ENCODE measurements at regions not wholly inside any gene's neighbourhood (a gene's known extent, or its start where the extent isn't known, plus 50 kb on each side); places are given as distances from the start of the nearest gene placed in this dataset.
"Not testable (repeated sequence)": the region's sequence is repeated elsewhere in the genome, so short reads cannot be mapped to it uniquely, and the experiment has no call there.

DNA sequence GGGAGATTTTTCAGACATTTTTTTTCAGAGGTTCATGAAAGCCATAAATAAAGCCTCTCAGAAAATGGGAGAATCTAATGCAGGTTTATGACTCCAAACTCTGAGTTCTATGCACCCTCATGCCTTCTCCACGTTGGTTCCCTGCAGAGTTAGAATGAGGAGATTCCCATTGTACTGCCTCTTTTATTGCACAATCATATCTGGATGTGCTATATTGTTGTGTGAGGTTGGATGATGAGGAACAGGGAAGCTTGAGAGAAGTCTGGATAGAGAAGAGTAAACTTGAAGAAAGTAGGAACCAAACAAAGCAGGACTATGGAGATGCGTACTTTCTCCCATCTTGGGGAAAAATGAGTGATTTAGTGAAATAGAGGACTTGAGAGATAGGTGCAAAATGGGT is 178.8 kb downstream of the PDCD6IP start:
- Histone ChIP-seq H3K27ac (no peak overlapping the region), H3K4me3 (no peak overlapping the region)
- TF ChIP-seq, protein P1, sequence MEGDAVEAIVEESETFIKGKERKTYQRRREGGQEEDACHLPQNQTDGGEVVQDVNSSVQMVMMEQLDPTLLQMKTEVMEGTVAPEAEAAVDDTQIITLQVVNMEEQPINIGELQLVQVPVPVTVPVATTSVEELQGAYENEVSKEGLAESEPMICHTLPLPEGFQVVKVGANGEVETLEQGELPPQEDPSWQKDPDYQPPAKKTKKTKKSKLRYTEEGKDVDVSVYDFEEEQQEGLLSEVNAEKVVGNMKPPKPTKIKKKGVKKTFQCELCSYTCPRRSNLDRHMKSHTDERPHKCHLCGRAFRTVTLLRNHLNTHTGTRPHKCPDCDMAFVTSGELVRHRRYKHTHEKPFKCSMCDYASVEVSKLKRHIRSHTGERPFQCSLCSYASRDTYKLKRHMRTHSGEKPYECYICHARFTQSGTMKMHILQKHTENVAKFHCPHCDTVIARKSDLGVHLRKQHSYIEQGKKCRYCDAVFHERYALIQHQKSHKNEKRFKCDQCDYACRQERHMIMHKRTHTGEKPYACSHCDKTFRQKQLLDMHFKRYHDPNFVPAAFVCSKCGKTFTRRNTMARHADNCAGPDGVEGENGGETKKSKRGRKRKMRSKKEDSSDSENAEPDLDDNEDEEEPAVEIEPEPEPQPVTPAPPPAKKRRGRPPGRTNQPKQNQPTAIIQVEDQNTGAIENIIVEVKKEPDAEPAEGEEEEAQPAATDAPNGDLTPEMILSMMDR (IDR thresholded peaks at IDR 0.05): no peak
- no peak for DNase-seq (ENCODE audit: low spot score)

DNA sequence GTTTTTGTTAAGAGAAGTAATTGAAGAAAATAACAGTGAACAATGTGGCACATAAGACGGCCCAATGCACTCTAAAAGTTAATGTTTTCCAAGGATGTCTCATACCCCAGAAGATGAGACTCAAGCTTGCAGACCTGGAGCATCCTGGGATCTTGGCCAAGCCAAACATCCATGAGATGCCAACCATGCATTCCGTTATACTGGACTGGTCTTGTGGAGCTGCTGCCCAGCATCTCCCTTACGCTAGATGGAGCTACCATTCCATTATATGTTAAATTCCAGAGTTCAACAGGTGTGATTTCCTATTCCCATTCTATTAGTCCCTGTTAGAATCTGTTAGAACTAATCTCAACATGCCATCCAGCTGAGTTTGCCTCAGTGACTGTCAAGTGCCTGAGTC is 181.8 kb downstream of the PDCD6IP start:
- TF ChIP-seq, protein P1 (IDR thresholded peaks at IDR 0.05): no peak
- Histone ChIP-seq H3K4me3 (no peak overlapping the region), H3K27ac (no peak overlapping the region)
- no peak for DNase-seq (ENCODE audit: low spot score)

DNA sequence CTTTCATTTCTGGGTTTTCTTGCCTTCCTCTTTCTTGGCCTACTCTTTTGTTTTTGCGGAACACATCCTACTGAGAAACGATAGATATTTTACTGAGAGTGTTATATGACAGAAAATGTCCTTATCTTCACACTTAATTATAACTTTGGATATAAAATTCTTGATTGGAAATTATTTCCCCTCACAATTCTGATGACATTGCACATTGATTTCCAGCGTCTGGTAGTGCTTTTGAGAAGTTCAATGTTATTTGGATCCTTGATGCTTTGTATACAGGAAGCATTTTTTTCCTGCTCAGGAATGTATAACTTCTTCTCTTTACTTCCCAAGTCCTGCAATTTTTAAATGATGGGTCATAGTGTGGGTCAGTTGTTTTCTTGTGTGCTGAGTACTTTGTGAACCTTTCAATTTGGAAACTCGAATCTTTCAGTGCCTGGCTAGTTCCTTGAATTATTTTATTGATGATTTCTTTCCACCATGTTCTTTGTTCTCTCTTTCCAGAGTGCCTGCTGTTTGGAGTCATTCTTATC is 183.9 kb downstream of the PDCD6IP start:
- Histone ChIP-seq H3K27ac (no peak overlapping the region), H3K4me3 (no peak overlapping the region)
- DNase-seq (ENCODE audit: low spot score): no peak
- TF ChIP-seq, protein P1 (IDR thresholded peaks at IDR 0.05): no peak

DNA sequence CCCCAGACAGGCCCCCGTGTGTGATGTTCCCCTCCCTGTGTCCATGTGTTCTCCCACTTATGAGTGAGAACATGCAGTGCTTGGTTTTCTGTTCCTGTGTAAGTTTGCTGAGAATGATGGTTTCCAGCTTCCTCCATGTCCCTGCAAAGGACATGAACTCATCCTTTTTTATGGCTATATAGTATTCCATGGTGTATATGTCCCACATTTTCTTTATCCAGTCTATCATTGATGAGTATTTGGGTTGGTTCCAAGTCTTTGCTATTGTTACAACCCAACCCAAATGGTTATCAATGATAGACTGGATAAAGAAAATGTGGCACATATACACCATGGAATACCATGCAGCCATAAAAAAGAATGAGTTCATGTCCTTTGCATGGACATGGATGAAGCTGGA is 184.5 kb downstream of the PDCD6IP start:
- H3K27ac ChIP-seq; DNase-seq (ENCODE audit: low spot score); H3K4me3 ChIP-seq: not testable (repeated sequence)

DNA sequence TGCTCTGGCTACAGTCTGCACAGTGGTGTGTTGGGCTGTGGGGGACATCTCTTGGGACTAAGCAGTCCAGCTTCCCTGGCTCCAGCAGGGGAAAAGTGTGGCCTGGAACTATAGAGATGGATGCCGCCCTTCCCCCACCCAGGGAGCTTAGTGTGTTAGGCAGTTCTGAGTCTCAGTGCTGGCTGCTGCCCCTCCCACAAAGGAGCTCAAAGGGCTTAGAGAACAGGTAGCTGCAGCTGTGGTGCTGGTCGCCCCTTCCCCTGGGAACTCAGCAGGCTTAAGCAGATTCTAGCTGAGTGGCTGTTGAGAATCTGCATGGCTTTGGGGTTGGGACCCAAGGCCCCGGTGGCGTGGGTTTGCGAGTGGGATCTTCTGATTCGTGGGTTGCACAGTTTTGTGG is 190.8 kb downstream of the PDCD6IP start:
- no peak overlapping the region for H3K27ac ChIP-seq
- TF ChIP-seq, protein P1 (IDR thresholded peaks at IDR 0.05): no peak
- no peak for DNase-seq (ENCODE audit: low spot score)
- H3K4me3 ChIP-seq: no peak overlapping the region

DNA sequence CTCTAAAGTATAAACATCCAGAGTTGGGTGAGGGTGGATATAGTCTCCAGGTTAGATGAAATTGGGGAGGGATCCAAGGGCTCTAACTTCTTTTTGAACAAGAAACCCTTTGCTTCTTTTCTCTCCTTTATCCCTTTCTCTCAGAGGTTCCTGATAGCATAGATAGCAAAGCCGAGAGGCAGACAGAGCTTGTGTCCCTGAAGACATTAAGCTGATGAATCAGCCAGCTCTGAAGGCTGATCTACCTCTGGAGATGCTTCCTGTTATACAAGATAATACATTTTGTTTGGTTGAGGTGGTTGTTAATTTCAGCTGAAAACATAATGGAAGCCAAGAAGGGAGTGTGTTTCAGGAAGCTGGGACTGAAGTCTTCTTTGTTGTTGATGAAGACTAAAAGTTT is 193.2 kb downstream of the PDCD6IP start:
- TF ChIP-seq, protein P1 (IDR thresholded peaks at IDR 0.05): no peak

DNA sequence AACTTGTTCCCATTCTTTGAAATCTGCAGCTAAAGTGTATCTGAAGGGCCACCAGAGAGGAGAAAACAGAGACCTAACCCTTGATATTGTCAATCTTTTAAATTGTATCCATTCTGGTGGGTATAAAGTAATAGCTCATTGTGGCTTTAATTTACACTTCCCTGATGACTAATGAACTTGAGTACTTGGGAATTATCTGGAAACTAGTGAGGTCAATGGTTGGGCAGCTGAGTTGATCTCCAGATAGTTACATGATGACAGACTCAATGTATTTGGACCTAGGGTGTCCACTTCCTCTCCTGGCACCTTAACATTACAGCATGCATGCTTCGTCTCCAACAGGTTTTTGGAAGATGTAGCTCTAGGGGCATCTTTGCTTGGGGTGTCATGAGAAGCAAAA is 195.2 kb downstream of the PDCD6IP start:
- no peak overlapping the region for H3K27ac ChIP-seq
- TF ChIP-seq, protein P1 (IDR thresholded peaks at IDR 0.05): no peak
- no peak for DNase-seq (ENCODE audit: low spot score)
- no peak overlapping the region for H3K4me3 ChIP-seq

More for the DNA sequence above, 193.2 kb downstream of the PDCD6IP start:
- no peak overlapping the region for H3K4me3 ChIP-seq
- DNase-seq (ENCODE audit: low spot score): no peak
- no peak overlapping the region for H3K27ac ChIP-seq

DNA sequence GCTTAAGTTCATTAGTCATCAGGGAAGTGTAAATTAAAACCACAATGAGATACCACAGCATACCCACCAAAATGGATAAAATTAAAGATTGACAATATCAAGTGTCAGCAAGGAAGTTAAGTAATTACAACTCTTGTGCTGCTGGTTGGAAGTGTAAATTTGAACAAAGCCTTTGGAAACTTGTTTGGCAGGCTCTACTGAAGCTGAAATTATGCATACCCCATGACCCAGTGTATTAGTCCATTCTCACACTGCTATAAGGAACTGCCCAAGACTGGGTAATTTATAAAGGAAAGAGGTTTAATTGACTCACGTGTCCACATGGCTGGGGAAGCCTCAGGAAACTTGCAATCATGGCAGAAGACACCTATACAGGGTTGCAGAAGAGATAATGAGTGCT is 196.1 kb downstream of the PDCD6IP start:
- DNase-seq (ENCODE audit: low spot score): no peak

More for the DNA sequence above, 196.1 kb downstream of the PDCD6IP start:
- H3K4me3 ChIP-seq: no peak overlapping the region
- no peak overlapping the region for H3K27ac ChIP-seq
- TF ChIP-seq, protein P1 (IDR thresholded peaks at IDR 0.05): no peak
